ENCODE measurements at regions not wholly inside any gene's neighbourhood (a gene's known extent, or its start where the extent isn't known, plus 50 kb on each side); places are given as distances from the start of the nearest gene placed in this dataset.

DNA sequence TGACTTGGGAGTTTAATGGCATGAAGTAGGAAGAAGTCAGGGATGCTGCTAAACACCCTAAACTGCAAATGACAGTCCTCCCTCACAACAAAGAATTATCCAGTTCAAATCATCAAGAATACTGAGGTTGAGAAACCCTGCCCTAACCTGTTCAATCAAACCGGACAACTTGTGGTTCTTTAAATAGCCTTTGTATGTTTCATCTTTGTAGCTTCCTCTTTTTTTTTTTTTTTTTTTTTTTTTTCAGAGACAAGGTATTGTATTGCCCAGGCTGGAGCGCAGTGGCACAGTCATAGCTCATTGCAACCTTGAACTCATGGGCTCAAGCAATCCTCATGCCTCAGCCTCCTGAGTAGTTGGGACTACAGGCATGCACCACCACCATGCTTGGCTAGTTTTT is 52.5 kb upstream of the TTC29 start:
- TF ChIP-seq, protein P1, sequence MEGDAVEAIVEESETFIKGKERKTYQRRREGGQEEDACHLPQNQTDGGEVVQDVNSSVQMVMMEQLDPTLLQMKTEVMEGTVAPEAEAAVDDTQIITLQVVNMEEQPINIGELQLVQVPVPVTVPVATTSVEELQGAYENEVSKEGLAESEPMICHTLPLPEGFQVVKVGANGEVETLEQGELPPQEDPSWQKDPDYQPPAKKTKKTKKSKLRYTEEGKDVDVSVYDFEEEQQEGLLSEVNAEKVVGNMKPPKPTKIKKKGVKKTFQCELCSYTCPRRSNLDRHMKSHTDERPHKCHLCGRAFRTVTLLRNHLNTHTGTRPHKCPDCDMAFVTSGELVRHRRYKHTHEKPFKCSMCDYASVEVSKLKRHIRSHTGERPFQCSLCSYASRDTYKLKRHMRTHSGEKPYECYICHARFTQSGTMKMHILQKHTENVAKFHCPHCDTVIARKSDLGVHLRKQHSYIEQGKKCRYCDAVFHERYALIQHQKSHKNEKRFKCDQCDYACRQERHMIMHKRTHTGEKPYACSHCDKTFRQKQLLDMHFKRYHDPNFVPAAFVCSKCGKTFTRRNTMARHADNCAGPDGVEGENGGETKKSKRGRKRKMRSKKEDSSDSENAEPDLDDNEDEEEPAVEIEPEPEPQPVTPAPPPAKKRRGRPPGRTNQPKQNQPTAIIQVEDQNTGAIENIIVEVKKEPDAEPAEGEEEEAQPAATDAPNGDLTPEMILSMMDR (IDR thresholded peaks at IDR 0.05): no peak
- TF ChIP-seq POLR2A (IDR thresholded peaks at IDR 0.05): no peak
- no peak for DNase-seq
- H3K27me3 ChIP-seq: no peaks in the 10 kb centered on the region

DNA sequence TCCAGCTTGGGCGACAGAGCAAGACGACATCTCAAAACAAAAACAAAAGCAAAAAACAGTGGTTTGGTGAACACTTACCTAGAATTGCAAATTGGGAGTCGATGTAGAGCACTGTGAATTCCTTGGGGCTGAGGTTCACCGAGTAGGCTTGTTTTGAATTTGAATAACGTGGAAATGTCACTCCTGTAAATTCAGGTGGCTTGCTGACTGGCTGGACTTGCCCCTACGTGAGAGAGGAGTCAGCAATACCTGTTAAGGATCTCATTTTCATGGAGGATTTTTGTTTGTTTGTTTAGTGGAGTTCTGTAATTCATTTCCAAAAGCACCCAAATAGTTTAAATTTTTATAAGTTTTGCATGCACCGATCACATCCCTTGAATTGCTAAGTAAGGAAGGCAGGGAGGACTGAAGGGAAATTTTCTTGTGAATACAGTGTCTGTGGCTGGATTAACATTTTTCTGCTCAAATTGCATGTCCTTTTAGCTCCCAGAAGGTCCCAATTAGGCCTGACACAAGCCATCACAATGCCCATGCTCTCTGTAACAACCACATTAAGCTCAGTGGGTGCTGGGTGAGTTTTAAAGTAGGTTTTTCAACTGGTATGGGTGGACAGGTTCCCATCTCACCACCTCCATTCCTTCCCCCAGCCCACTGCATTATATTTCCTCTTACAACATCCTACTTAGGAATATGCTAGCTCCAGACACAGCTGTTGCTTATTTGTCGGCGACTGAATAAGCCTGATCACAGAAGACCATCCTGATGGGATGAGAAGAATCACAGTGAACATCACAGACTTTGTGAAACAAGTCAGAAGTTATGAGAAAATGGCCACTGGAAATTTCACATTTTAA is 58.5 kb upstream of the TTC29 start:
- H3K9me3 ChIP-seq: no peaks in the 10 kb centered on the region
- no peak for TF ChIP-seq POLR2A (IDR thresholded peaks at IDR 0.05)
- TF ChIP-seq, protein P1 (IDR thresholded peaks at IDR 0.05): no peak
- no peak for DNase-seq
- H3K4me3 ChIP-seq: no peak overlapping the region
- no peaks in the 10 kb centered on the region for H3K4me1 ChIP-seq
- H3K27me3 ChIP-seq: no peaks in the 10 kb centered on the region
- H3K27ac ChIP-seq: no peak overlapping the region
- H3K36me3 ChIP-seq: no peaks in the 10 kb centered on the region

More for the DNA sequence above, 52.5 kb upstream of the TTC29 start:
- Histone ChIP-seq H3K4me3 (no peak overlapping the region), H3K27ac (no peak overlapping the region), H3K9me3 (no peaks in the 10 kb centered on the region), H3K4me1 (no peaks in the 10 kb centered on the region), H3K36me3 (no peaks in the 10 kb centered on the region)

DNA sequence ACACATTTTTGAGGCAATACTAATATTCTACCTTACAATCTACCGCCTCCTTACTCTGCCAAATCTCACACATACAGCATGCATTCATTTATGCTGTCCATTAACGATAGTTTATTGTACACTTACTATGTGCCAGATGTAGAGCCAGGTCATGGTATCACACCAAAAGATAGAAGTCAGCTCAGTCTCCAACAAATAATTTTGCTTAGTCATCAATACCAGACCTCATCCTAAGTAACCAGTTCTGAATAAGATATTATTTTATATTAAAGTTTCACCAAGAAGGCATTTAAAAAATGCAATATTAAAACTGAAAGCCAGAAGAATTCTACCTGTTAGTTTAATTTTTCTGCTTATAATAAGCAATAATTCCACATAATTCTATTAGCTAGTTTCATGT is 60.6 kb upstream of the TTC29 start:
- TF ChIP-seq POLR2A (IDR thresholded peaks at IDR 0.05): no peak
- no peaks in the 10 kb centered on the region for H3K4me1 ChIP-seq
- H3K27ac ChIP-seq: no peak overlapping the region
- H3K9me3 ChIP-seq: no peaks in the 10 kb centered on the region
- no peak overlapping the region for H3K4me3 ChIP-seq
- H3K36me3 ChIP-seq: no peaks in the 10 kb centered on the region
- DNase-seq: no peak
- H3K27me3 ChIP-seq: no peaks in the 10 kb centered on the region

DNA sequence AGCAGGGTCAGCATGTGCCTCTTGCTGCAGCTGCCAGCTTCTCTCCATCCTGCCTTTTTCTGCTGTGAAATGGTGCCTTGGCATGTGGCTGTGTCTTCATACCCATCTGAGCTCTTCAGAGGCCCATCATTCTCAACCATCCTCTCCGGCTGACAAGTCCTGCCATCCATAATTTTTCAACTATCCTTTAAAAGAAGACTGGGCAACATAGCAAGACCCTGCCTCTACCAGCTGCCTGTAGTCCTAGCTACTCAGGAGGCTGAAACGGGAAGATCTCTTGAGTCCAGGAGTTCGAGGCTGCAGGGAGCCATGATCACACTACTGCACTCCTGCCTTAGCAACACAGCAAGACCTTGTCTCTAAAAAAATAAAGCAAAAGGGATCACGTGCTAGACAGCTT is 64.2 kb upstream of the TTC29 start:
- no peak overlapping the region for H3K27ac ChIP-seq
- no peaks in the 10 kb centered on the region for H3K27me3 ChIP-seq
- no peaks in the 10 kb centered on the region for H3K4me1 ChIP-seq
- no peaks in the 10 kb centered on the region for H3K9me3 ChIP-seq
- TF ChIP-seq POLR2A (IDR thresholded peaks at IDR 0.05): no peak
- TF ChIP-seq, protein P1 (IDR thresholded peaks at IDR 0.05): no peak
- DNase-seq: no peak
- H3K36me3 ChIP-seq: no peaks in the 10 kb centered on the region
- H3K4me3 ChIP-seq: no peak overlapping the region

DNA sequence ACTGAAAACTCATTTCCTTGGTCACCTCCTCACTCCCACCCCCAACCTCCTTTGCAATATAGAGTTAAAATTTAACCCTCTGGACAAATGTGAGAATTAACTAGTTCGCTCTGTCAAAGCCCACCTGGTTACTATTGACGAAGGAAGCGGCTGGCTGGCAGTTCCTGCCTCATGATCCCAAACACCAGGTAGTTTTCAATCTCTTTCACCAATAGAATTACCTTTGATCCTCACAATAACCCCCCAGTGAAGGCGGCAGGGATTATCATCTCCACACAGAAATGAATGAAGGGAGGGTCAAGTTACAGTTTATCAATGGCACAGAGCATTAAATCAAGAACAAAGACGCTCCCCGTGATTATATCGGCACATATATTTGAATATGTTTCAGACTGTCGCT is 65.7 kb upstream of the TTC29 start:
- no peak for DNase-seq
- H3K4me3 ChIP-seq: no peak overlapping the region
- H3K9me3 ChIP-seq: no peaks in the 10 kb centered on the region
- H3K4me1 ChIP-seq: no peaks in the 10 kb centered on the region
- no peak for TF ChIP-seq POLR2A (IDR thresholded peaks at IDR 0.05)
- TF ChIP-seq, protein P1 (IDR thresholded peaks at IDR 0.05): no peak
- H3K27me3 ChIP-seq: no peaks in the 10 kb centered on the region
- no peaks in the 10 kb centered on the region for H3K36me3 ChIP-seq
- H3K27ac ChIP-seq: no peak overlapping the region

DNA sequence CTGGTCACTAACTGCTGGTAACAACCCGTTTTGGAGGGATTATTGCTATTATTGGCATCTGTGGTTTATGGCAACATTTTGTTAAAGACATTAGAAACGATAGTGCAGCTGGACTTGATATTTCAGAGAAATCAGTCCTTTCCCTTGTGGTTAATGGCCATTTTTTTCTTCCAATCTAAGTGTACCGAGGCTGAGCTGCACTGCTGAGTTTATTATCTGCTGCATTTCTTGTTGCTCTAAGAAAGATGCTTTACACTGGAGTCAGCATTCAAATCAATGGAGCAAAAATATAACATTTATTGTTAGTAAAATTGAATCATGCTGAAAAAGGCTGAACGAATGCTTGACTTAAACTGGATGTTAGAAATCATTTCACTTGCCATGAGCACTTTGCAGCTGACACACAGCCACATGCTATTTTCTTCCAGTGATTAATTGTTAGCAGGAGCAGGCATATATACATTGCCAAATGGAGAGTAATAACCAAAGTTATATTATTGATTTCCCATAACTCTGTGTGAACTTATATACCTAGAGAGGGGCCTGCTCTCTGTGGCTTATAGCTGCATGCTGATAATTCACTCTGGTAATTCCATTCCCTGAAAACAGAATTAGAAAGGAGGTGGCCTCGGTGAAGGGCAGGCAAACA is 66.5 kb upstream of the TTC29 start:
- Histone ChIP-seq H3K27ac (no peak overlapping the region), H3K9me3 (no peaks in the 10 kb centered on the region), H3K4me3 (no peak overlapping the region), H3K4me1 (no peaks in the 10 kb centered on the region), H3K27me3 (no peaks in the 10 kb centered on the region), H3K36me3 (no peaks in the 10 kb centered on the region)
- no peak for DNase-seq
- TF ChIP-seq, protein P1 (IDR thresholded peaks at IDR 0.05): no peak
- no peak for TF ChIP-seq POLR2A (IDR thresholded peaks at IDR 0.05)

All from Peyer's patch (tissue), 4 donors.